Breast epithelium (tissue), 4 donors: ENCODE measurements at regions not wholly inside any gene's neighbourhood (a gene's known extent, or its start where the extent isn't known, plus 50 kb on each side); places are given as distances from the start of the nearest gene placed in this dataset.

ENCODE experiments used
- DNase-seq, 2 donors: peaks; one replicate each; pipeline ENCODE4 v3.0.0-alpha.2; 2019; ENCODE audit warnings: low spot score in 2 of 2
- H3K27ac ChIP-seq, 2 donors: fragments of 200-600 bp; sonication (generic) in 1 of 2; one replicate each; pipeline ENCODE4 v1.5.1; 2016 to 2019; ENCODE audit warnings: mild to moderate bottlenecking in 1 of 2
- H3K27me3 ChIP-seq, 2 donors: fragments of 200-600 bp; sonication (generic) in 1 of 2; one replicate each; pipeline versions ENCODE4 v1.5.1 to v1.6.0; 2017 to 2019; ENCODE audit warnings: control low read depth in 1 of 2, mild to moderate bottlenecking in 1 of 2
- H3K36me3 ChIP-seq: fragments of 200-600 bp; one replicate; pipeline ENCODE4 v1.5.1; 2019
- H3K4me1 ChIP-seq, 2 donors: fragments of 200-600 bp; sonication (generic); one replicate each; pipeline ENCODE4 v1.5.1; 2016 to 2019; ENCODE audit warnings: control low read depth in 1 of 2
- H3K4me3 ChIP-seq, 3 donors: fragments of 200-600 bp; sonication (generic); 1 replicate in 2 of 3; 2 replicates in 1 of 3; pipeline ENCODE4 v1.5.1; 2016 to 2019; ENCODE audit warnings: mild to moderate bottlenecking in 3 of 3, moderate library complexity in 2 of 3
- H3K9me3 ChIP-seq, 2 donors: fragments of 200-600 bp; sonication (generic) in 1 of 2; one replicate each; pipeline ENCODE4 v1.5.1; 2016 to 2019; ENCODE audit warnings: control low read depth in 1 of 2
- POLR2A ChIP-seq: fragments of 450-650 bp; IDR thresholded peaks from one replicate; pipeline ENCODE4 v1.6.1; 2016; ENCODE audit warnings: antibody characterized with exemption, mild to moderate bottlenecking, moderate library complexity
- POLR2AphosphoS5 ChIP-seq, 3 donors: sonication (generic); formaldehyde crosslinking; IDR thresholded peaks; one replicate each; pipeline ENCODE4 v1.6.1; 2017; ENCODE audit warnings: antibody characterized with exemption in 3 of 3
- intact Hi-C: fragments of 100-400 bp; cut with DNase I; formaldehyde crosslinking; loops from one replicate; pipeline ENCODE4 v1.15.1; 2023; ENCODE audit warnings: low total_unique reads
- TF ChIP-seq, protein P1 (sequence below), 3 donors: fragments of 450-650 bp; IDR thresholded peaks; one replicate each; pipeline ENCODE4 v1.5.1; 2016 to 2017; ENCODE audit warnings: antibody characterized with exemption in 3 of 3, mild to moderate bottlenecking in 3 of 3, moderate library complexity in 3 of 3

DNA sequence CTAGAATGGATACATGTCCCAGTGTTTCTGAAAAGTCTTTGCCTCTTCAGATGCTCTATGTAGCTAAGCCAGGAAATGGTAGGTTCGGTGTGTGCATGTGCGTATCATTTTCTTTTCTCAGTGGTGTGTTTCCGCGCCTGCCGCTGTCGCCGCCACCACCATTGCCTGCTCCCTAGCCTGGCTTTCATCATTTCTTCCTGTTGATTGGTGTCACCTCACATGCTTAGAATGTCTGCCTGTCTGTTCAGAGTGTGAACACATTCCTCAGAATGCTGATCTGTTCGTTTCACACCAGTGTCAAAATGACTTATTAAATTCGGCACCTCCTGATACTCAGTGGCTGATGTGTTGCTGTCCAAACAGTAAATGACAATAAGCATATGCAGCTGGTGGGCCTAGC is 255.2 kb upstream of the SPRED2 start:
- Histone ChIP-seq H3K27ac (no peak overlapping the region), H3K4me3 (no peak overlapping the region), H3K4me1 (no peaks in the 10 kb centered on the region), H3K9me3 (no peaks in the 10 kb centered on the region), H3K36me3 (no peaks in the 10 kb centered on the region), H3K27me3 (no peaks in the 10 kb centered on the region)
- DNase-seq = no peak
- TF ChIP-seq, protein P1, sequence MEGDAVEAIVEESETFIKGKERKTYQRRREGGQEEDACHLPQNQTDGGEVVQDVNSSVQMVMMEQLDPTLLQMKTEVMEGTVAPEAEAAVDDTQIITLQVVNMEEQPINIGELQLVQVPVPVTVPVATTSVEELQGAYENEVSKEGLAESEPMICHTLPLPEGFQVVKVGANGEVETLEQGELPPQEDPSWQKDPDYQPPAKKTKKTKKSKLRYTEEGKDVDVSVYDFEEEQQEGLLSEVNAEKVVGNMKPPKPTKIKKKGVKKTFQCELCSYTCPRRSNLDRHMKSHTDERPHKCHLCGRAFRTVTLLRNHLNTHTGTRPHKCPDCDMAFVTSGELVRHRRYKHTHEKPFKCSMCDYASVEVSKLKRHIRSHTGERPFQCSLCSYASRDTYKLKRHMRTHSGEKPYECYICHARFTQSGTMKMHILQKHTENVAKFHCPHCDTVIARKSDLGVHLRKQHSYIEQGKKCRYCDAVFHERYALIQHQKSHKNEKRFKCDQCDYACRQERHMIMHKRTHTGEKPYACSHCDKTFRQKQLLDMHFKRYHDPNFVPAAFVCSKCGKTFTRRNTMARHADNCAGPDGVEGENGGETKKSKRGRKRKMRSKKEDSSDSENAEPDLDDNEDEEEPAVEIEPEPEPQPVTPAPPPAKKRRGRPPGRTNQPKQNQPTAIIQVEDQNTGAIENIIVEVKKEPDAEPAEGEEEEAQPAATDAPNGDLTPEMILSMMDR (IDR thresholded peaks at IDR 0.05) = no peak
- TF ChIP-seq POLR2AphosphoS5 (IDR thresholded peaks at IDR 0.05) (no peak), POLR2A (no peak)
- intact Hi-C loops = no loop called here

DNA sequence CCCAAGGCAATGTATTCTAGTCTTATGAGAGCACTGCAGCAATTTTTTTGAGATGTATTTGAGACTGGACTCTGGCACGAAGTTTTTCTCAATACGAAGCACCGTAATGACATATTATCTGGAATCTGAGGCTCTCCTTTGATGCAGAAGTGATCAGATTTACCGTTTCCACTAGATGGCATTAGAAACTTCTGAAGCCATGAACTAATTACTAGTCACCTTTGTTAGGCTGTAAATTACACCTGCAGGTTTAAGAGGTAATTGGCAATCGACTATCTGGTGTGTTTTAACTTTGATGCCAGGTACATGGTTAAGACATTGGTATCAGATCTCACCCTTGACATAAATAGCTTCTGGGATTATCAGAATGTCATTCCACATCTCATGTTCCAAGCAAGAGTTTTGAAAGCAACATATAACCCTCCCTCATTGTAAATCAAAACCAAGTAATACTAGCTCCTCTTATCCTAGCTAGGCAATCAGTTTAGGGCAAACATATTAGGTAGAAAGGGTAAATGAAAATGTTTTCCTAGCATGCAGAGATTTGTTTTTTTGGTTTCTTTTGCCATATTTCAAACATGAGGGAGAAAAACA is 254.6 kb upstream of the SPRED2 start:
- Histone ChIP-seq H3K27ac (no peak overlapping the region), H3K9me3 (no peaks in the 10 kb centered on the region), H3K4me3 (no peak overlapping the region), H3K4me1 (no peaks in the 10 kb centered on the region), H3K27me3 (no peaks in the 10 kb centered on the region), H3K36me3 (no peaks in the 10 kb centered on the region)
- TF ChIP-seq POLR2A = no peak
- intact Hi-C loops = no loop called here
- DNase-seq = no peak

DNA sequence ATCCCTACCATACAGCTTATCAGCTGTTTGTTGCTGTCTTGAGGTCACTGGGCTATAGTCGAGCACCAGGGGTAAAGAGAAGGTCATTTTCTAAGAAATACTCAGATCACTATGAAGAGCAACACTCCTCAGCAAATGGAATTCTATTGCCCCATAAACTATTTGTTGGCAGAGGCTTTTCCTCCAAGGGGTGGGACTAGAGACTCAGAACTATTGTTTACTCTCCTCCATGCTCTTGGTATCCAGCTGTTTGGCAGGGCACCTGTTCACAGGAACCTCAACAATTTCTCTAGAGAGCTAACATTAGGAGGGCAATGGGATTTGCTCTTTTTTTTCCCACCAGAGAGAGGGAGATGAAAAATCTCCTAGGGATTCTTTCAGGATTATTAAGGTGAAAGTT is 249.1 kb upstream of the SPRED2 start:
- Histone ChIP-seq H3K4me1 (no peaks in the 10 kb centered on the region), H3K27me3 (no peaks in the 10 kb centered on the region), H3K9me3 (no peaks in the 10 kb centered on the region), H3K4me3 (no peak overlapping the region), H3K27ac (no peak overlapping the region), H3K36me3 (no peaks in the 10 kb centered on the region)
- intact Hi-C loops = no loop called here
- TF ChIP-seq, protein P1 (IDR thresholded peaks at IDR 0.05) = no peak
- TF ChIP-seq POLR2AphosphoS5 (IDR thresholded peaks at IDR 0.05) (no peak), POLR2A (no peak)
- DNase-seq = no peak

DNA sequence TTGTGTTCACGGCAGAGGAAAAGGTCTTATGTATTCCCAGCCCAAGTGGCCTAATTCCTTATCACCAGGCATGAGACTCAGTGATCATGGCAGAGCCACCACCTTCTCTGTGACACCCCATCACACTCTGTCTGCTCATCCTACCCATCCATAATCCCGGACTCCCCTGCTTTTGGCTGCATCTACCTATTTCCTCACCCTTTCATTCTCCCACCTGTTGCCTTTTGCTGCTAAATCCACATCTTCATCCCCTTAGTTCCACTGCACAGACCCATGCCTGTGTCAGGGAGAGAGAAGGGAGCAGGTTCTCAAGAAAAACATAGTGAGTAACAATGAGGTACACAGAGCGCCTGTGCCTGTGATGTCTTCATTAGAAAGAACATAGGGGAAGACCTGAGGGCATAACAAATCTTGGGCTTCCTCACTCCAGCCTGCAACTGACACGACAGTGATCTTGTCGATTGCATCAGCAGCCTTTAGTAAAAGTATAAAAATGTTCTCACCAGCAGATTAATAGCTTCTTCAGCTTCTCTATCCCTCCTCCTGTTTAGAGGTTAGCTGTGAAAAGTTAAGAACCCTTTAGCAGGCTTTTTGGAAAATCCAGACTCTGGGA is 246.5 kb upstream of the SPRED2 start:
- TF ChIP-seq POLR2AphosphoS5 (IDR thresholded peaks at IDR 0.05) = no peak
- no peak for TF ChIP-seq POLR2A
- TF ChIP-seq, protein P1 (IDR thresholded peaks at IDR 0.05) = no peak
- no peaks in the 10 kb centered on the region for H3K27me3 ChIP-seq
- H3K4me3 ChIP-seq = no peak overlapping the region
- DNase-seq = no peak
- intact Hi-C loops = loop anchor here (5.0 kb wide), 1 partner anchor 858 kb away; no protein-coding TSS in a partner anchor
- H3K36me3 ChIP-seq = no peaks in the 10 kb centered on the region
- H3K9me3 ChIP-seq = peaks cover 7 to 21% of the 10 kb centered on the region in 2 donors
- no peak overlapping the region for H3K27ac ChIP-seq
- no peaks in the 10 kb centered on the region for H3K4me1 ChIP-seq

DNA sequence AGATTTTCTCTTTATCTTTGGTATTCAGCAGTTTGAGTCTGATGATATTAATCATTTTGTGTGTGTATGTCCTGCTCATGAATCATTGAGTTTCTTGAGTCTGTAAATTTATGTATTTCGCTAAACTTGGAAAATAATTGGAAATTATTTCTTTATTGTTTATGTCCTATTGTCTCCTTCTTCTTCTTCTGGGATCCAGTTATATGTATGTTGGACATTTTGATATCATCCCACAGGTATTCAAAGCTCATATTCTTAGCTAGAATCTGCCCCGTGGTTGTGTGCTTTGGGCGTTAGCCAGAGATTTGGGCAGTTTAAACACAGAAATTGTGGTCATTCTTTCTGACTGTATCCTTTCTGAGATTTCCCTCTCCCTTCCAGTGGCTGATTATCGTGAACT is 243.0 kb upstream of the SPRED2 start:
- no peak for DNase-seq
- H3K27me3 ChIP-seq = no peaks in the 10 kb centered on the region
- H3K27ac ChIP-seq = no peak overlapping the region
- TF ChIP-seq, protein P1 (IDR thresholded peaks at IDR 0.05) = no peak
- TF ChIP-seq POLR2AphosphoS5 (IDR thresholded peaks at IDR 0.05) (no peak), POLR2A (no peak)
- H3K36me3 ChIP-seq = no peaks in the 10 kb centered on the region
- H3K9me3 ChIP-seq = peaks cover 7 to 21% of the 10 kb centered on the region in 2 donors
- intact Hi-C loops = loop anchor here (5.0 kb wide), 1 partner anchor 862 kb away; no protein-coding TSS in a partner anchor
- no peaks in the 10 kb centered on the region for H3K4me1 ChIP-seq
- no peak overlapping the region for H3K4me3 ChIP-seq
